Osteocyte (in vitro differentiated cells): ENCODE measurements at regions not wholly inside any gene's neighbourhood (a gene's known extent, or its start where the extent isn't known, plus 50 kb on each side); places are given as distances from the start of the nearest gene placed in this dataset.

Experiments
- DNase-seq: peaks from one replicate; pipeline ENCODE4 v3.0.0; 2021; ENCODE audit warnings: mixed read lengths; ENCODE audit not compliant: unreplicated experiment; ENCODE audit errors: extremely low spot score
- H3K27ac Mint-ChIP-seq: one replicate; pipeline ENCODE4 v1.8.0; 2021; ENCODE audit warnings: mild to moderate bottlenecking, mixed read lengths; ENCODE audit not compliant: unreplicated experiment
- H3K27me3 Mint-ChIP-seq: one replicate; pipeline ENCODE4 v1.8.0; 2021; ENCODE audit warnings: mixed read lengths; ENCODE audit not compliant: unreplicated experiment
- H3K36me3 Mint-ChIP-seq: one replicate; pipeline ENCODE4 v1.8.0; 2021; ENCODE audit warnings: mixed read lengths; ENCODE audit not compliant: unreplicated experiment
- H3K4me1 Mint-ChIP-seq: one replicate; pipeline ENCODE4 v1.8.0; 2021; ENCODE audit warnings: mixed read lengths; ENCODE audit not compliant: unreplicated experiment
- H3K4me3 Mint-ChIP-seq: one replicate; pipeline ENCODE4 v1.8.0; 2021; ENCODE audit warnings: mild to moderate bottlenecking, moderate library complexity, mixed read lengths; ENCODE audit not compliant: unreplicated experiment
- H3K9me3 Mint-ChIP-seq: one replicate; pipeline ENCODE4 v1.8.0; 2021; ENCODE audit warnings: mixed read lengths; ENCODE audit not compliant: unreplicated experiment
- CTCF ChIP-seq: fragments of 200-600 bp; sonication (generic); IDR thresholded peaks from 2 replicates; pipeline ENCODE4 v1.5.0; 2021; ENCODE audit warnings: antibody characterized with exemption, mild to moderate bottlenecking, moderate library complexity

- Mint-ChIP-seq H3K4me3 (no peak overlapping the region), H3K9me3 (peaks cover 18% of the 10 kb centered on the region), H3K36me3 (no peaks in the 10 kb centered on the region), H3K4me1 (no peaks in the 10 kb centered on the region), H3K27me3 (peaks cover 44% of the 10 kb centered on the region), H3K27ac (no peak overlapping the region)
- no peak for TF ChIP-seq CTCF
- no peak for DNase-seq
These were observed 91.8 kb downstream of the RMI2 start for GRCh38 chr16:11437069-11437468.

GRCh38 chr16:11439790-11440656, 94.8 kb downstream of the RMI2 start:
- Mint-ChIP-seq H3K27me3 (peaks cover 29% of the 10 kb centered on the region), H3K4me3 (no peak overlapping the region), H3K27ac (no peak overlapping the region), H3K36me3 (no peaks in the 10 kb centered on the region), H3K4me1 (no peaks in the 10 kb centered on the region), H3K9me3 (peaks cover 16% of the 10 kb centered on the region)
- TF ChIP-seq CTCF = no peak
- DNase-seq = no peak

DNA sequence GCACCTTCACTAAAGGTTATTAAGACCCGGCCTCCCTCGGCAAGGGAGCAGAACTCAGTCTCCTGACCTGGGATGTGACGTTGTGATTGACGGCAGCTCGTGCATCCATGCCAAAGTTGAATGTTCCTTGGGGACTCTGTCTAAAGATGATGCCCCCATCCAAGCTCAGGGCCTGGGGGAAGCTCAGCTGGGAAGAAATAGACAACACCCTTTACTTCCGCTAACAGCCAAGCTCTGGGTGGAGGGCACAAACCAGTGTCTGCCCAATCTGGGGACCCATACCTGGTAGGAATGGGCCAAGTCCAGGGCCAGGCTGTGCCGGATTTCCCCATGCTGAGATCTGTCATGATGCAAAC, 95.4 kb downstream of the RMI2 start:
- Mint-ChIP-seq H3K4me3 (no peak overlapping the region), H3K9me3 (peaks cover 16% of the 10 kb centered on the region), H3K36me3 (no peaks in the 10 kb centered on the region), H3K4me1 (no peaks in the 10 kb centered on the region), H3K27ac (no peak overlapping the region), H3K27me3 (peaks cover 27% of the 10 kb centered on the region)
- TF ChIP-seq CTCF = no peak
- DNase-seq = no peak

- DNase-seq = no peak
- no peak for TF ChIP-seq CTCF
- no peaks in the 10 kb centered on the region for H3K36me3 Mint-ChIP-seq
- peaks cover 12% of the 10 kb centered on the region for H3K9me3 Mint-ChIP-seq
- H3K27ac Mint-ChIP-seq = no peak overlapping the region
- peaks cover 23% of the 10 kb centered on the region for H3K27me3 Mint-ChIP-seq
- no peaks in the 10 kb centered on the region for H3K4me1 Mint-ChIP-seq
- no peak overlapping the region for H3K4me3 Mint-ChIP-seq
These were observed 100.2 kb downstream of the RMI2 start for GRCh38 chr16:11445486-11445885.

DNA sequence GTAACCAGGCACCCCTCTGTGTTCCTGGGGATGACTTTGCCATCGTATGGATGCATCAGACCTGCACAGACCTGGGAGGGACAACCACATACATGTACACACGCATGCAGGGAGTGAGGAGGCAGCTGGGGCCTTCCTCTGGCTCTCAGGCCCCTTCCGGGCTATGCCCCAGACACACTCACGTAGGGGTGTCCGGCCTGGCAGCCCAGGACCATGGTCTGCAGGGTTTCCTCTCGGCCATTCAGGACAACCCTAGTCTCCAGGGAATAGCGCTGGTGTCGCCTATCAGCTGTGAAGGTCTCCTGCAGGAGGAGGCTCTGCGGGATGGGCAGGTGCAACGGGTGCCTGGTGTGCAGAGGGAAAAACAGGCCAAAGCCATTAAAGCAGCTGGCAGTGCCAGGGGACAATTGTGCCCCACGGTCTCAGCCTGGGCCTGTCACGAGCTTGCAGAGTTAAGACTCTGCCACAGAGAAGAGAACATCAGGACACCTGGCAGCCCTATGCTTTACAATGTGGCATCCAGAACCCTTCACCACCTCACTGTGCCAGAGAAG, 101.4 kb downstream of the RMI2 start:
- H3K27me3 Mint-ChIP-seq = peaks cover 25% of the 10 kb centered on the region
- H3K27ac Mint-ChIP-seq = no peak overlapping the region
- DNase-seq = no peak
- H3K9me3 Mint-ChIP-seq = peaks cover under 1% of the 10 kb centered on the region
- H3K4me1 Mint-ChIP-seq = no peaks in the 10 kb centered on the region
- no peak for TF ChIP-seq CTCF
- H3K36me3 Mint-ChIP-seq = no peaks in the 10 kb centered on the region
- no peak overlapping the region for H3K4me3 Mint-ChIP-seq
